ENCODE measurements at regions not wholly inside any gene's neighbourhood (a gene's known extent, or its start where the extent isn't known, plus 50 kb on each side); places are given as distances from the start of the nearest gene placed in this dataset.
A peak's percentile ranks its signal among the peaks of the same experiment; 100 is the strongest.

DNA sequence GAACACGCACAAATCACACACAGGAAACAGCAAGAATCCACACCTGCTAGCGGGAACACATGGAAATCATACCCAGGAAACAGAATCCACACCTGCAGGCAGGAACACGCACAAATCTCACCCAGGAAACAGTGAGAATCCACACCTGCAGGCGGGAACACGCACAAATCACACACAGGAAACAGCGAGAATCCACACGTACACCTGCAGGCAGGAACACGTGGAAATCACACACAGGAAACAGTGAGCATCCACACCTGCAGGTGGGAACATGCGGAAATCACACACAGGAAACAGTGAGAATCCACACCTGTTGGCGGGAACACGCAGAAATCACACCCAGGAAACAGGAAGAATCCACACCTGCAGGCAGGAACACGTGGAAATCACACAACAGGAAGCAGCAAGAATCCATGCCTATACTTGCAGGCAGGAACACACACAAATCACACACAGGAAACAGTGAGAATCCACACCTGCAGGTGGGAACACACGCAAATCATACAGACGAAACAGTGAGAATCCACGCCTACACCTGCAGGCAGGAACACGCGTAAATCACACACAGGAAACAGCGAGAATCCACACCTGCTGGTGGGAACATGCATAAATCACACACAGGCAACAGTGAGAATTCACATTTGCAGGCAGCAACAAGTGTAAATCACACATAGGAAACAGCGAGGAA, 108.6 kb downstream of the DLL1 start:
- no peak for DNase-seq (ENCODE audit: low spot score)
- TF ChIP-seq, protein P1, sequence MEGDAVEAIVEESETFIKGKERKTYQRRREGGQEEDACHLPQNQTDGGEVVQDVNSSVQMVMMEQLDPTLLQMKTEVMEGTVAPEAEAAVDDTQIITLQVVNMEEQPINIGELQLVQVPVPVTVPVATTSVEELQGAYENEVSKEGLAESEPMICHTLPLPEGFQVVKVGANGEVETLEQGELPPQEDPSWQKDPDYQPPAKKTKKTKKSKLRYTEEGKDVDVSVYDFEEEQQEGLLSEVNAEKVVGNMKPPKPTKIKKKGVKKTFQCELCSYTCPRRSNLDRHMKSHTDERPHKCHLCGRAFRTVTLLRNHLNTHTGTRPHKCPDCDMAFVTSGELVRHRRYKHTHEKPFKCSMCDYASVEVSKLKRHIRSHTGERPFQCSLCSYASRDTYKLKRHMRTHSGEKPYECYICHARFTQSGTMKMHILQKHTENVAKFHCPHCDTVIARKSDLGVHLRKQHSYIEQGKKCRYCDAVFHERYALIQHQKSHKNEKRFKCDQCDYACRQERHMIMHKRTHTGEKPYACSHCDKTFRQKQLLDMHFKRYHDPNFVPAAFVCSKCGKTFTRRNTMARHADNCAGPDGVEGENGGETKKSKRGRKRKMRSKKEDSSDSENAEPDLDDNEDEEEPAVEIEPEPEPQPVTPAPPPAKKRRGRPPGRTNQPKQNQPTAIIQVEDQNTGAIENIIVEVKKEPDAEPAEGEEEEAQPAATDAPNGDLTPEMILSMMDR (IDR thresholded peaks at IDR 0.05; ENCODE audit: extremely low read depth, insufficient read depth, missing control alignments): no peak
- in situ Hi-C loops (cut with MboI; ENCODE audit: low pct_unique_long_range_greater_than_20kb, low sequenced_read_pairs, unreplicated experiment): no loop called here

DNA sequence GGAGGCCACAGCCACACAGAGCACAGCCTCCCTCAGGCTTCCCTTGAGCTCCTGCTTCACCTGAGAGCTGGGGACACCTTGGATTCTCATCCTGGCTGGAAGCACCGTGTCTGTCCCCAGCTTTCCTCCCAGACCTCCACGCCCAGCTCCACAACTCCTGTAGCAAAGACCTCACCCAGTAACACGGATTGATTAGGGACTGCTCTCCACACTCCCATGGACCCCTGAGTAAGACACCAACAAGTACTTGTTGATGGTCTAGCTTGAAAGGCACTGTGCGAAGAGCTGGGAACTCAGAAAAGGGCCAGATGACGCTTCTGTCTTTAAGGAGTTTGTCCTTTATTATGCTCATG, 109.6 kb downstream of the DLL1 start:
- TF ChIP-seq, protein P1 (IDR thresholded peaks at IDR 0.05; ENCODE audit: extremely low read depth, insufficient read depth, missing control alignments): no peak
- in situ Hi-C loops (cut with MboI; ENCODE audit: low pct_unique_long_range_greater_than_20kb, low sequenced_read_pairs, unreplicated experiment): no loop called here
- no peak for DNase-seq (ENCODE audit: low spot score)

DNA sequence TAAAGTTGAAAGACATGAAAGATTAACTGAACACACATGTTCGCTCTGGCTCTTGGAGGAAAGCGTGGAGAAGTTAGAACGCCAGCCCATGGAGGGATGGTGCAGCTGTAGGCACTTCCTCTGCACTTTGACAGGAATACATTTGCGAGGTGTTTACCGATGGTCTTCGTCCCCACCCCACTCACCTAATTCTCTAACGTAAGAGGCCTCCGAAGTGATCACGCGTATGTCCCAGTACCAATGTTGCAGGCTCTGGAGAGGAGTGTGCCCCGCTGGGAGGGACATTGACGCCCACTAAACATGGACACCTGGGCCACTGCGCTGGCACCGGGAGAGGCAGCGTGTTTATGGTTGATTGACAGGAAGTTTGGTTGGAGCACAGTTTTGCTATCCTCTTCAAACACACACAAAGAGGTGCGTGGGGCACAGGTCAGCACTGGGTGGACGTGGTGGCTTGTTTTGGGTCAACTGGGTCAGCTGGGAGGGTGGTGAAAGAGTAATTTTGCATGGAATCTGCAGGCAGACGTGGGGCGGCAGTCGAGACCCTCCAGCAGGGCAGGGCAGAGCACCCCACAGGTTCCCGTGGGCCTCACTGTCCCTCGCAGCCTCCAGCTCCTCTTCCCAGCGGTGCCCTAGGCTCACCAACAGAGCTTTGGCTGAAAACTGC, 110.1 kb downstream of the DLL1 start:
- TF ChIP-seq, protein P1 (IDR thresholded peaks at IDR 0.05; ENCODE audit: extremely low read depth, insufficient read depth, missing control alignments): no peak

DNA sequence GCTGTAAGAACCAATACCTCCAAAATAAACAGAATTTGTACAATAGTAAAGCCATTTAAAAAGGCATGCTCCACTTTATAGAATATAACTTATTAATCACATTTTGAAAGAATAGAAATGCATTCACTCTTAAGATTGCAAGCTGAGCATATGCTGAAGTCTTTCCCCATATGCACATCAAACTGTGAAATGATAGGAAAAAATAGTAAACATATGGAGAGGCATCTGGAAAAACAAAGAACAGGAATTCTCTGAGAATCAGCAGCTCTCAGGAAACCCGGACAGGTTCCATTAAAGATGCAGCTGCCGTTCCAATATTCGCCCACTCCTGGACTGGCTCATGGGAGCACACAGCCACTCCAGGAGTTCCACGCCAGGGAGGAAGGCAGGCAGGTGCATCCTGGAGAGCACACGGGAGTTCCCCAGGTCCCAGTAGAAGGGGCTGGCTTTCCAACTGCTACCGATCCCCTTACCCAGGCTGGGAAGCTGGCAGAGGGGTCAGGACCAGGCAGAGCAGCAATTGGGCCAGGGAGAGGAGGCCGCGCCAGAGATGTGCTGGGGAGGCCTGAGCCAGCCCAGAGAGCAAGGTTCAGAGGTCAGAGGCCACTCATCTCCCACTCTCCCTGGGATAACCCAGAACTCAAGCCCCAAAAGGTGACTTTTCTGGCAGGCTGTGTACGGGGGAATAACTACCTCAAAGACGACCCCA, 111.1 kb downstream of the DLL1 start:
- TF ChIP-seq, protein P1 (IDR thresholded peaks at IDR 0.05; ENCODE audit: extremely low read depth, insufficient read depth, missing control alignments): no peak
- no peak for DNase-seq (ENCODE audit: low spot score)
- in situ Hi-C loops (cut with MboI; ENCODE audit: low pct_unique_long_range_greater_than_20kb, low sequenced_read_pairs, unreplicated experiment): no loop called here

More for the DNA sequence above, 110.1 kb downstream of the DLL1 start:
- DNase-seq (ENCODE audit: low spot score): no peak
- in situ Hi-C loops (cut with MboI; ENCODE audit: low pct_unique_long_range_greater_than_20kb, low sequenced_read_pairs, unreplicated experiment): no loop called here

DNA sequence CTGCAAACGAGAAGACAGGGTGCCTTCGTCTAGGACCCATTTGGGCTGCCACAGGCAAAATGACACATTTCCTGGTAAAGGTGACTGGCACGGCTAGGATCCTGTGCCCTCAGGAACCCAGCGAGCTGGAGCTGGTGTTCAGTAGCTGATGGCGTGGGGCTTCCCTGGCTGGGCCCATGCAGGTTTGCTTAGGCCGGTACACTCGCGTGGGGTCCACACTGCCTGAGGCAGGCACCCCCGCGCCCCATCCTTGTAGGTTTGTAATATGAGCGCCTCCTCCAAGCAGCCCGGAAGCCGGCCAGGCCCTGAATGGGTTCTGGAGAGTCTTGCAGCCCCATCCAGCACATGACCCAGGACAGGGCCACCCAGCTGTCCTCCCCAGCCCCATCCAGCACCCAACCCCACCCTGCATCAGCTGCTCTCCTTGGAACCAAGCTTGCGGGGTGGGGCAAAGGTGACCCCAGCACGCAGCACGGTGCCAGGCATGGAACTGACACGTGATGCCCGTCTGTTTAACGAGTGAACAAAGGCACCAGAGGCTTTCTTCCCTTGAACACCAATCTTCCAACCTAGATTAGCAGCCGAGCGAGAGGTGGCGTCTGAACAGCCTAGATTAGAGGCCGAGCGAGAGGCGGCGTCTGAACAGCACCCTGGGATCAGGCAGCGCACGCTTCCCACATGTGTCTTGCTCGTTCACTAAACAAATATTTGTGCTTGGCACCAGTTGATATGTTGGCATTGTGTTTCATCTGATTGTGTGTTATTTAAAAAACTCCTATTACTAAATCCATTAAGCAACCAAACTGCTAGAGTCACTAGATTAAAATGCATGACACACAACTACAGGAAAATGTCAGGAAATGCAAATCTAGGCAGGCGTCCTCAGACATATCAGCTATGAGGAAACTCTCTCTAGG, 112.1 kb downstream of the DLL1 start:
- peak; percentile 31 for DNase-seq (ENCODE audit: low spot score)
- TF ChIP-seq, protein P1 (IDR thresholded peaks at IDR 0.05; ENCODE audit: extremely low read depth, insufficient read depth, missing control alignments): no peak
- in situ Hi-C loops (cut with MboI; ENCODE audit: low pct_unique_long_range_greater_than_20kb, low sequenced_read_pairs, unreplicated experiment): no loop called here

All from GM13977 (cell line).